Activated B cell treated with CpG ODN at 0.5 μM for 24 hours (primary cell): ENCODE measurements at regions not wholly inside any gene's neighbourhood (a gene's known extent, or its start where the extent isn't known, plus 50 kb on each side); places are given as distances from the start of the nearest gene placed in this dataset.

Experiments used
- ATAC-seq: fragments of 200-7000 bp; cut with Tn5 transposase; one replicate; pipeline ENCODE4 v1.10.0; 2021; ENCODE audit warnings: low read depth, mild to moderate bottlenecking, moderate library complexity
- CTCF ChIA-PET: fragments of 350-600 bp; sonication (Branson Sonifier 250); formaldehyde crosslinking; loops from one replicate; lab custom pipeline; 2021; ENCODE audit warnings: antibody characterized with exemption; lab: Charles Lee
- POLR2A ChIA-PET: fragments of 350-600 bp; sonication (Branson Sonifier 250); formaldehyde crosslinking; loops from one replicate; lab custom pipeline; 2021; ENCODE audit warnings: antibody characterized with exemption; lab: Charles Lee
- DNase-seq: peaks from one replicate; pipeline ENCODE4 v3.0.0; 2022
- H3K27ac Mint-ChIP-seq: one replicate; pipeline ENCODE4 v1.8.0; 2020; ENCODE audit warnings: mixed read lengths
- H3K27me3 Mint-ChIP-seq: one replicate; pipeline ENCODE4 v1.8.0; 2021; ENCODE audit warnings: mixed read lengths
- H3K36me3 Mint-ChIP-seq: one replicate; pipeline ENCODE4 v1.8.0; 2021; ENCODE audit warnings: low read depth, mixed read lengths
- H3K4me1 Mint-ChIP-seq: one replicate; pipeline ENCODE4 v1.8.0; 2021; ENCODE audit warnings: mixed read lengths
- H3K4me3 Mint-ChIP-seq: one replicate; pipeline ENCODE4 v1.8.0; 2020; ENCODE audit warnings: mild to moderate bottlenecking, mixed read lengths
- H3K9me3 Mint-ChIP-seq: one replicate; pipeline ENCODE4 v1.8.0; 2020; ENCODE audit warnings: mixed read lengths
- intact Hi-C: fragments of 100-400 bp; cut with micrococcal nuclease; formaldehyde crosslinking; loops from one replicate; pipeline ENCODE4 v1.15.1; 2024
- TF ChIP-seq, protein P1 (sequence below): fragments of 200-600 bp; IDR thresholded peaks from one replicate; pipeline ENCODE4 v1.8.0; 2022; ENCODE audit warnings: antibody characterized with exemption, mild to moderate bottlenecking

DNA sequence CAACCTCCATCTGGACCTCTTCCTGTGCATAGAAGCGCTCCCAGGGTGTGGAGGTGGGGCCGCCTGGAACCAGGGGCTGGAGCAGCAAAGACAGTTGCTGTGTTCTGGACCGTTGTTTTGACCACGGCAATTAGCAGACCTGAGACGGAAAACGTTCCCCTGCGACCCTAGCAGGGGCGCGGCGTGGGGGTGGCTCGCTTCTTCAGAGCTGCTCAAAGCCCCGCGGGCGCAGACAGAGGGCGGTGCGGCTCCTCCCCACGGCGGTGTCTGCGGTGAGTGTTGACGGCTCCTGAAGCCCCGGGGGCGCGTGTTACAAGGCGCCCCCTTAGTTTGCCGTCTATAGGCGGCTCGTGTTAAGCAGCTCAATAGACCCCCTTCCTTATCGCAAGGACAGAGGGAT lies 79.2 kb downstream of the TRIML1 start:
- Mint-ChIP-seq H3K27ac (no peak overlapping the region), H3K9me3 (peaks cover 3% of the 10 kb centered on the region), H3K36me3 (no peaks in the 10 kb centered on the region), H3K4me1 (no peaks in the 10 kb centered on the region), H3K27me3 (no peaks in the 10 kb centered on the region), H3K4me3 (no peak overlapping the region)
- TF ChIP-seq, protein P1, sequence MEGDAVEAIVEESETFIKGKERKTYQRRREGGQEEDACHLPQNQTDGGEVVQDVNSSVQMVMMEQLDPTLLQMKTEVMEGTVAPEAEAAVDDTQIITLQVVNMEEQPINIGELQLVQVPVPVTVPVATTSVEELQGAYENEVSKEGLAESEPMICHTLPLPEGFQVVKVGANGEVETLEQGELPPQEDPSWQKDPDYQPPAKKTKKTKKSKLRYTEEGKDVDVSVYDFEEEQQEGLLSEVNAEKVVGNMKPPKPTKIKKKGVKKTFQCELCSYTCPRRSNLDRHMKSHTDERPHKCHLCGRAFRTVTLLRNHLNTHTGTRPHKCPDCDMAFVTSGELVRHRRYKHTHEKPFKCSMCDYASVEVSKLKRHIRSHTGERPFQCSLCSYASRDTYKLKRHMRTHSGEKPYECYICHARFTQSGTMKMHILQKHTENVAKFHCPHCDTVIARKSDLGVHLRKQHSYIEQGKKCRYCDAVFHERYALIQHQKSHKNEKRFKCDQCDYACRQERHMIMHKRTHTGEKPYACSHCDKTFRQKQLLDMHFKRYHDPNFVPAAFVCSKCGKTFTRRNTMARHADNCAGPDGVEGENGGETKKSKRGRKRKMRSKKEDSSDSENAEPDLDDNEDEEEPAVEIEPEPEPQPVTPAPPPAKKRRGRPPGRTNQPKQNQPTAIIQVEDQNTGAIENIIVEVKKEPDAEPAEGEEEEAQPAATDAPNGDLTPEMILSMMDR: no peak
- ChIA-PET CTCF (no interaction called here), POLR2A (no interaction called here)
- intact Hi-C loops: no loop called here
- no peak for ATAC-seq
- no peak for DNase-seq

DNA sequence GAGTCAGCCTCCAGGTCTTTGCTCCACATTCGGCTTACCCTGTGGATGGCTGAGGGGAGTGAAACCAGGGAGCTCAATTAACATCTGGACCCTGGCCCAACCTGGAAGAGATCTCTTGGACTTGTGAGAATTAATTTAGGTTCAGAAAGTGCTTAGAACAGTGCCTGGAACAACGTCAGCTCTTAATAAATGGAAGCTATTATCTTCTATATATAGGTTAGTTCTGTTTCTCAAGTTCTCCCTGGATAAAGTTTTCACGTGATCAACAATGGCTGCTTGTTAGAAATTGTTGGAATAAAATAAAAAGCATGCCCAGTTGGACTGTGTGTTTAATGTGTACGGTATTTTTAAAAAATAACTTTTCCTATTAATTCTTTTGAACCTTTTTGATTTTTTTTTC lies 80.8 kb downstream of the TRIML1 start:
- intact Hi-C loops: no loop called here
- Mint-ChIP-seq H3K27me3 (no peaks in the 10 kb centered on the region), H3K36me3 (no peaks in the 10 kb centered on the region), H3K4me3 (no peak overlapping the region), H3K9me3 (peaks cover 3% of the 10 kb centered on the region), H3K4me1 (no peaks in the 10 kb centered on the region), H3K27ac (no peak overlapping the region)
- TF ChIP-seq, protein P1: no peak
- ChIA-PET CTCF (no interaction called here), POLR2A (no interaction called here)
- no peak for ATAC-seq
- no peak for DNase-seq

DNA sequence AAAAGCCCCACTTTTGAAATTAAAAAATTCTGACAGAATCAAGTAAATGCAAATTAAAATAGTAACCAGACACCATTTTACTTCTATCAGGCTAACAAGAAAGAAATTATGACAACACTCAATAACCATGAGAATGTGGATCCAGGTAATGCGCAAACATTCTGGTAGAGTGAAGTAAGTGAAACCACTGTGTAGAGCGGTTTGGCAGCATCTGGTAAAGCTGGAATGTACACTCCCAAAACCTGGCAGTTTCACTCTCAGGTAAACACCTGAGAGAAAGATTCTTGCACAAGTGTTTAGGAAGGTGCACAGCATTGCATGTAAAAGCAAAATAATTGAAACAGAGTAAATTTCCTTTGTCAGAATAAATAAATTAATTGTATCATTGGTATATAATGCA lies 81.8 kb downstream of the TRIML1 start:
- no peak for ATAC-seq
- DNase-seq: no peak
- Mint-ChIP-seq H3K36me3 (no peaks in the 10 kb centered on the region), H3K27me3 (no peaks in the 10 kb centered on the region), H3K4me1 (no peaks in the 10 kb centered on the region), H3K9me3 (peaks cover 3% of the 10 kb centered on the region), H3K27ac (no peak overlapping the region), H3K4me3 (no peak overlapping the region)
- ChIA-PET POLR2A (no interaction called here), CTCF (no interaction called here)
- TF ChIP-seq, protein P1: no peak
- intact Hi-C loops: no loop called here

DNA sequence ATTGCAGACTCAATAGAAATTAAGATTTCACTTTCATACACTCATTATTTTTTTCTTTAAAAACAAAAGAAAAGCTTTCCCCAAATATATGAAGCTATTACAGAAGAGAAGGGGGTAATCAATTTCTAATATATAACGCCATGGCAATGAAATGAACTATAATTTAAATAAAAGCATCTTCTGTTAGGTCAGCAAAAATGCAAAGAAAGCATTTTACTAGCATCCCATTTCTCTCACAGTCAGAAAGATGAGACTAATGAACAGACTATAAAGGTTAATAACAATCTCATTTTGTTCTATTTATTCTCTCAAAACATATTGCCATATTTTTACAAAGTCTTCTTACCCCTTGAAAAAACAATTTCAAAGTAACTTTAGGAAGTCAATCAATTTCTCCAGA lies 89.0 kb downstream of the TRIML1 start:
- ATAC-seq (no peak), DNase-seq (no peak)
- Mint-ChIP-seq H3K36me3 (no peaks in the 10 kb centered on the region), H3K27ac (no peak overlapping the region), H3K27me3 (no peaks in the 10 kb centered on the region), H3K9me3 (peaks cover 5% of the 10 kb centered on the region), H3K4me3 (no peak overlapping the region), H3K4me1 (no peaks in the 10 kb centered on the region)
- TF ChIP-seq, protein P1: no peak
- POLR2A ChIA-PET: no interaction called here
- CTCF ChIA-PET: no interaction called here
- intact Hi-C loops: no loop called here

DNA sequence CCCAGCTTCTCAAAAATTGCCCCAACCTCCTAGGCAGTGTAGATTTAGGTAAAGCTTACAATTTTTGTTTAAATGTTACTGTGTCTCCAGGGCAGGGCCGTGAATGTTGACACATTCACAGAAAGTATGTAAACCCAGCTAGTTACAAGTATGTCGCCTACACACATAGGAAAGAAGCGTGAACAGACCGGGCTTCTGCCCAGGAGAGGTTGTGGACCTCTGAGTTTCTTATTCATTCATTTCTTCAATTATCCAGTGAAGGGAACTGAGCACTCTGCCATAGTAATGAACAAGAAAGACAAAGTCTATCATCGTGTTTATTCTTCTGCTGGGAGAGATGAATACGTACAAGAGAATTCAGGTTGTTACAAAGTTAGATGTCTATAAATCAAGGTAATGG lies 93.2 kb downstream of the TRIML1 start:
- intact Hi-C loops: no loop called here
- CTCF ChIA-PET: no interaction called here
- H3K36me3 Mint-ChIP-seq: no peaks in the 10 kb centered on the region
- peaks cover 3% of the 10 kb centered on the region for H3K9me3 Mint-ChIP-seq
- DNase-seq (no peak), ATAC-seq (no peak)
- POLR2A ChIA-PET: no interaction called here
- no peaks in the 10 kb centered on the region for H3K4me1 Mint-ChIP-seq
- TF ChIP-seq, protein P1: no peak
- H3K4me3 Mint-ChIP-seq: no peak overlapping the region
- H3K27me3 Mint-ChIP-seq: no peaks in the 10 kb centered on the region
- no peak overlapping the region for H3K27ac Mint-ChIP-seq
